GM23338 (cell line): ENCODE measurements at regions not wholly inside any gene's neighbourhood (a gene's known extent, or its start where the extent isn't known, plus 50 kb on each side); places are given as distances from the start of the nearest gene placed in this dataset.

Experiments used
- ATAC-seq: fragments of 200-7000 bp; cut with Tn5 transposase; 3 replicates; pipeline ENCODE4 v1.9.1; 2020
- DNase-seq: peaks from one replicate; pipeline ENCODE4 v3.0.0-alpha.2; 2015; ENCODE audit warnings: low spot score
- H2AFZ ChIP-seq: fragments of 200-600 bp; sonication (generic); 2 replicates; pipeline ENCODE4 v1.8.0; 2016; ENCODE audit warnings: antibody characterized with exemption, mild to moderate bottlenecking, moderate library complexity
- H3F3A ChIP-seq: fragments of 200-600 bp; sonication (generic); replicated peaks from 2 replicates; pipeline ENCODE4 v1.8.0; 2017; ENCODE audit warnings: antibody characterized with exemption, mixed run types, low read depth
- H3K27ac ChIP-seq: fragments of 200-600 bp; sonication (generic); 2 replicates; pipeline ENCODE4 v1.6.1; 2016; ENCODE audit warnings: low read depth
- H3K27me3 ChIP-seq: fragments of 200-600 bp; sonication (generic); 2 replicates; pipeline ENCODE4 v1.8.0; 2016; ENCODE audit warnings: mild to moderate bottlenecking, mixed run types, moderate library complexity; ENCODE audit not compliant: insufficient read depth
- H3K36me3 ChIP-seq: fragments of 200-600 bp; sonication (generic); 2 replicates; pipeline ENCODE4 v1.8.0; 2016; ENCODE audit warnings: mild to moderate bottlenecking; ENCODE audit not compliant: insufficient read depth
- H3K4me1 ChIP-seq: fragments of 200-600 bp; sonication (generic); 2 replicates; pipeline ENCODE4 v1.8.0; 2016; ENCODE audit warnings: mild to moderate bottlenecking, moderate library complexity; ENCODE audit not compliant: insufficient read depth
- H3K4me2 ChIP-seq: fragments of 200-600 bp; sonication (generic); 2 replicates; pipeline ENCODE4 v1.7.1; 2017; ENCODE audit warnings: mixed run types
- H3K4me3 ChIP-seq: fragments of 200-600 bp; sonication (generic); 2 replicates; pipeline ENCODE4 v1.6.1; 2016; ENCODE audit warnings: mixed run types
- H3K79me2 ChIP-seq: fragments of 200-600 bp; sonication (generic); replicated peaks from 2 replicates; pipeline ENCODE4 v1.8.0; 2017; ENCODE audit warnings: mild to moderate bottlenecking; ENCODE audit not compliant: insufficient read depth
- H3K9me2 ChIP-seq: fragments of 200-600 bp; sonication (generic); 2 replicates; pipeline ENCODE4 v1.8.0; 2017; ENCODE audit not compliant: insufficient read depth
- H4K20me1 ChIP-seq: fragments of 200-600 bp; sonication (generic); replicated peaks from 2 replicates; pipeline ENCODE4 v1.8.0; 2017; ENCODE audit warnings: mild to moderate bottlenecking; ENCODE audit not compliant: insufficient read depth
- H3K27ac Mint-ChIP-seq: 2 replicates; pipeline ENCODE4 v1.8.0; 2020; ENCODE audit warnings: inconsistent platforms, mild to moderate bottlenecking, moderate library complexity, mixed read lengths
- H3K27me3 Mint-ChIP-seq: 3 replicates; pipeline ENCODE4 v1.8.0; 2022; ENCODE audit warnings: low read depth, mild to moderate bottlenecking, moderate library complexity, mixed read lengths, inconsistent platforms; ENCODE audit not compliant: insufficient read depth, poor library complexity
- H3K36me3 Mint-ChIP-seq: 3 replicates; pipeline ENCODE4 v1.8.0; 2021; ENCODE audit warnings: low read depth, mild to moderate bottlenecking, inconsistent platforms, moderate library complexity, mixed read lengths
- H3K4me1 Mint-ChIP-seq: 3 replicates; pipeline ENCODE4 v1.8.0; 2020; ENCODE audit warnings: mild to moderate bottlenecking, inconsistent platforms, mixed read lengths
- H3K4me3 Mint-ChIP-seq: 3 replicates; pipeline ENCODE4 v1.8.0; 2021; ENCODE audit warnings: moderate library complexity, mild to moderate bottlenecking, inconsistent platforms, mixed read lengths
- H3K9me3 Mint-ChIP-seq: 3 replicates; pipeline ENCODE4 v1.8.0; 2020; ENCODE audit warnings: moderate library complexity, mild to moderate bottlenecking, inconsistent platforms, mixed read lengths
- CREB1 ChIP-seq: fragments of 250-450 bp; sonication (Bioruptor Pico); IDR thresholded peaks from 2 replicates; pipeline ENCODE4 v1.5.0; 2020; ENCODE audit warnings: low read depth, mild to moderate bottlenecking, moderate library complexity
- CTCF ChIP-seq, 2 experiments: fragments of 200-600 bp in 1 of 2; sonication (generic) in 1 of 2; conservative IDR thresholded peaks; 2 replicates each; pipeline versions ENCODE4 v1.5.1 to v1.6.1; 2016 to 2017; ENCODE audit warnings: antibody characterized with exemption in 2 of 2, low read depth in 2 of 2, mild to moderate bottlenecking in 2 of 2, moderate library complexity in 1 of 2
- ETS1 ChIP-seq: IDR thresholded peaks from 2 replicates; pipeline ENCODE4 v1.6.1; 2016; ENCODE audit warnings: antibody characterized with exemption
- EZH2 ChIP-seq: fragments of 200-600 bp; sonication (generic); IDR thresholded peaks from one replicate; pipeline ENCODE4 v1.8.0; 2017; ENCODE audit warnings: antibody characterized with exemption, mild to moderate bottlenecking, low read depth; ENCODE audit not compliant: unreplicated experiment
- JUNB ChIP-seq: IDR thresholded peaks from one replicate; pipeline ENCODE4 v1.6.1; 2016; ENCODE audit warnings: antibody characterized with exemption; ENCODE audit not compliant: unreplicated experiment
- NANOG ChIP-seq: IDR thresholded peaks from 2 replicates; pipeline ENCODE4 v1.6.1; 2016; ENCODE audit warnings: antibody characterized with exemption, borderline replicate concordance
- POLR2AphosphoS5 ChIP-seq: IDR thresholded peaks from 2 replicates; pipeline ENCODE4 v1.6.1; 2016; ENCODE audit warnings: antibody characterized with exemption, low read depth
- REST ChIP-seq: IDR thresholded peaks from one replicate; pipeline ENCODE4 v1.6.1; 2018; ENCODE audit warnings: antibody characterized with exemption; ENCODE audit not compliant: unreplicated experiment
- STAT1 ChIP-seq: IDR thresholded peaks from one replicate; pipeline ENCODE4 v1.6.1; 2016; ENCODE audit warnings: antibody characterized with exemption; ENCODE audit not compliant: unreplicated experiment
- ZNF114 ChIP-seq: fragments of 250-450 bp; sonication (Bioruptor Pico); IDR thresholded peaks from 2 replicates; pipeline ENCODE4 v1.5.0; 2020; ENCODE audit warnings: mild to moderate bottlenecking, moderate library complexity
- ZNF331 ChIP-seq: fragments of 250-450 bp; sonication (Bioruptor Pico); IDR thresholded peaks from 2 replicates; pipeline ENCODE4 v1.5.0; 2020; ENCODE audit warnings: low read depth, mild to moderate bottlenecking, moderate library complexity
- ZNF462 ChIP-seq: fragments of 250-450 bp; sonication (Bioruptor Pico); IDR thresholded peaks from 2 replicates; pipeline ENCODE4 v1.5.0; 2020; ENCODE audit warnings: mild to moderate bottlenecking, moderate library complexity

GRCh38 chr5:174307656-174308271 is 262.3 kb downstream of the NSG2 start (continued):
- TF ChIP-seq ZNF462: no peak
- TF ChIP-seq JUNB: no peak
- no peak for TF ChIP-seq ZNF114
- no peak for TF ChIP-seq STAT1
- no peak for TF ChIP-seq CREB1 (CRISPR knock-in tag)
- TF ChIP-seq EZH2: no peak

GRCh38 chr5:174309131-174309795 is 263.8 kb downstream of the NSG2 start:
- Mint-ChIP-seq H3K9me3 (no peaks in the 10 kb centered on the region), H3K4me3 (no peak overlapping the region), H3K27ac (no peak overlapping the region), H3K4me1 (peaks cover 5% of the 10 kb centered on the region; the same call in 2 of the 3 replicates), H3K27me3 (peaks cover 18% of the 10 kb centered on the region), H3K36me3 (no peaks in the 10 kb centered on the region)
- DNase-seq: no peak
- Histone ChIP-seq H3K27ac (no peak overlapping the region), H3K4me2 (no peak overlapping the region), H3K27me3 (peaks cover 10% of the 10 kb centered on the region), H3K4me1 (peaks cover 3% of the 10 kb centered on the region; the same call in 1 of the 2 replicates), H3K79me2 (no peaks in the 10 kb centered on the region), H4K20me1 (no peaks in the 10 kb centered on the region), H3F3A (no peaks in the 10 kb centered on the region), H2AFZ (no peak overlapping the region), H3K9me2 (no peaks in the 10 kb centered on the region), H3K36me3 (no peaks in the 10 kb centered on the region), H3K4me3 (no peak overlapping the region)
- no peak for ATAC-seq
- TF ChIP-seq ZNF331 (CRISPR knock-in tag) (no peak), POLR2AphosphoS5 (no peak), ZNF114 (no peak), ETS1 (no peak), NANOG (no peak), CREB1 (CRISPR knock-in tag) (no peak), CTCF (conservative IDR thresholded peaks at IDR 0.05; ENCODE audit: low read depth in 2 of 2) (no peak), REST (no peak), EZH2 (no peak), STAT1 (no peak)
